HepG2 (cell line): ENCODE measurements at regions not wholly inside any gene's neighbourhood (a gene's known extent, or its start where the extent isn't known, plus 50 kb on each side); places are given as distances from the start of the nearest gene placed in this dataset.

Experiments used
- EED ChIP-seq: sonication (generic); formaldehyde crosslinking; IDR thresholded peaks from 2 replicates; pipeline ENCODE4 v1.5.0; 2020; ENCODE audit warnings: mild to moderate bottlenecking, missing genetic modification reagents
- MAFK ChIP-seq, 2 experiments: IDR thresholded peaks in 1 of 2; conservative IDR thresholded peaks in 1 of 2; 2 replicates each; pipeline ENCODE4 v1.6.1; 2011; ENCODE audit warnings: improper control_type of control experiment in 2 of 2, low read length in 2 of 2
- MED13 ChIP-seq: sonication (generic); formaldehyde crosslinking; IDR thresholded peaks from 2 replicates; pipeline ENCODE4 v1.5.0; 2020; ENCODE audit warnings: missing genetic modification reagents
- RFX5 ChIP-seq: IDR thresholded peaks from 2 replicates; pipeline ENCODE4 v1.6.1; 2011; ENCODE audit warnings: low read depth, low read length, improper control_type of control experiment
- SP4 ChIP-seq: sonication (generic); formaldehyde crosslinking; IDR thresholded peaks from 2 replicates; pipeline ENCODE4 v1.8.1; 2023; ENCODE audit warnings: mild to moderate bottlenecking, missing genetic modification reagents
- ZFP36L2 ChIP-seq: sonication (generic); formaldehyde crosslinking; IDR thresholded peaks from 2 replicates; pipeline ENCODE4 v1.4.0; 2020; ENCODE audit warnings: missing genetic modification reagents
- ZNF160 ChIP-seq: sonication (generic); formaldehyde crosslinking; IDR thresholded peaks from 2 replicates; pipeline ENCODE4 v1.8.0; 2022; ENCODE audit warnings: mild to moderate bottlenecking, inconsistent platforms, missing genetic modification reagents
- ZNF224 ChIP-seq: sonication (generic); formaldehyde crosslinking; IDR thresholded peaks from 2 replicates; pipeline ENCODE4 v1.5.0; 2020; ENCODE audit warnings: mild to moderate bottlenecking, missing genetic modification reagents
- ZNF557 ChIP-seq: sonication (generic); formaldehyde crosslinking; IDR thresholded peaks from 2 replicates; pipeline ENCODE4 v1.4.0; 2020; ENCODE audit warnings: missing genetic modification reagents
- ZNF577 ChIP-seq: sonication (generic); formaldehyde crosslinking; IDR thresholded peaks from 2 replicates; pipeline ENCODE4 v1.4.0; 2020; ENCODE audit warnings: mild to moderate bottlenecking, low read depth, missing genetic modification reagents, borderline replicate concordance
- TF ChIP-seq, protein P1 (sequence below): IDR thresholded peaks from 2 replicates; pipeline ENCODE4 v1.6.1; 2012; ENCODE audit warnings: low read length, improper control_type of control experiment
- TF ChIP-seq, protein P2 (sequence below): sonication (generic); formaldehyde crosslinking; IDR thresholded peaks from 2 replicates; pipeline ENCODE4; 2020; ENCODE audit warnings: missing genetic modification reagents, mild to moderate bottlenecking, borderline replicate concordance
- TF ChIP-seq, protein P3 (sequence below): IDR thresholded peaks from 2 replicates; pipeline ENCODE4 v1.6.1; 2016; ENCODE audit warnings: control low read depth
- TF ChIP-seq, protein P4 (sequence below): sonication (generic); formaldehyde crosslinking; conservative IDR thresholded peaks from 2 replicates; pipeline ENCODE4 v1.4.0; 2020; ENCODE audit warnings: missing genetic modification reagents
- TF ChIP-seq, protein P5 (sequence below): sonication (generic); formaldehyde crosslinking; IDR thresholded peaks from 2 replicates; pipeline ENCODE4 v1.4.0; 2020; ENCODE audit warnings: low read depth, mild to moderate bottlenecking, missing genetic modification reagents
- TF ChIP-seq, protein P6 (sequence below): sonication (generic); formaldehyde crosslinking; IDR thresholded peaks from 2 replicates; pipeline ENCODE4 v1.4.0; 2020; ENCODE audit warnings: mild to moderate bottlenecking, missing genetic modification reagents

DNA sequence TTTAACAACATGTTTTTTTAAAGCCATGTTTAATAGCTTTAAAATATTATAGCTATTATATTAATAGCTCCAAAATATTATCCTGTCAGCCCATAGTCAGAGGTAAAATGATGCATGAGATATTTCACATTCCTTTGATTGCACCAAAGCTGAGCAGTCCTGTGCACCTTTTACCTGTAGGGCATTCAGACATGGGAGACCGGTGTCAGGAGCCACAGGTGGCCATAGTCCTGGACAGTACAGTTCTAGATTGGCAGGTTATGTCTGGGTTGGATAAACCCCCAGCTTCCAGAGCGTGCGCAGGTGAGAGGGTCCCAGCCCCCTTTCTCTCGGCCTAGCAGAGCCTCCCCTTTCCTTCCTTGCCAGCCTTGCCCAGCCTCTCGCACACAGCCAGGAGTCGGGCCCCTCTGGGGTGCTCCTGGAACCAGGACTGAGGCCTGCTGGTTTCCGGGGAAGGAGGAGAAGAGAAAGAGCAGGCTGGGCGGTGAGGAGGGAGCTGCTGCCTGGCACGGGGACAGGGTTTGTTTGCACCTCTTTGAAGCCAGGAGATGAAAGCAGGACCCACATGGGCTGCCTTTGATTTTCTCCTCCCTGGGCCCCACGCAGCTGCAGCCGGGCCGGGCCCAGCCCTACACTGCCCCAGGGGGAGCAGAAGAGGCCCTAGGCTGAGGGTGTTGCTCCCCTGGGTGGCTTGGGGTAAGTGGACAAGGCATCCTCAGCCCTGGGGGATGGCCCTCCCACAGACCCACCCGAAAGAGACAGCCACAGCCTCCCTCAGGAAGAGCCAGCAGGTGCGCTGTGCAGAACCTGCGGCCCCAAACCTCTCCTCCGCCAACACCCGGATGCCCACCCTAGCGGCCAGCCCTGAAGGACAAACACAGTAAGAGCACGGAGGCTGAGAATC is 75.2 kb upstream of the TARDBP start (continued):
- TF ChIP-seq, protein P1, sequence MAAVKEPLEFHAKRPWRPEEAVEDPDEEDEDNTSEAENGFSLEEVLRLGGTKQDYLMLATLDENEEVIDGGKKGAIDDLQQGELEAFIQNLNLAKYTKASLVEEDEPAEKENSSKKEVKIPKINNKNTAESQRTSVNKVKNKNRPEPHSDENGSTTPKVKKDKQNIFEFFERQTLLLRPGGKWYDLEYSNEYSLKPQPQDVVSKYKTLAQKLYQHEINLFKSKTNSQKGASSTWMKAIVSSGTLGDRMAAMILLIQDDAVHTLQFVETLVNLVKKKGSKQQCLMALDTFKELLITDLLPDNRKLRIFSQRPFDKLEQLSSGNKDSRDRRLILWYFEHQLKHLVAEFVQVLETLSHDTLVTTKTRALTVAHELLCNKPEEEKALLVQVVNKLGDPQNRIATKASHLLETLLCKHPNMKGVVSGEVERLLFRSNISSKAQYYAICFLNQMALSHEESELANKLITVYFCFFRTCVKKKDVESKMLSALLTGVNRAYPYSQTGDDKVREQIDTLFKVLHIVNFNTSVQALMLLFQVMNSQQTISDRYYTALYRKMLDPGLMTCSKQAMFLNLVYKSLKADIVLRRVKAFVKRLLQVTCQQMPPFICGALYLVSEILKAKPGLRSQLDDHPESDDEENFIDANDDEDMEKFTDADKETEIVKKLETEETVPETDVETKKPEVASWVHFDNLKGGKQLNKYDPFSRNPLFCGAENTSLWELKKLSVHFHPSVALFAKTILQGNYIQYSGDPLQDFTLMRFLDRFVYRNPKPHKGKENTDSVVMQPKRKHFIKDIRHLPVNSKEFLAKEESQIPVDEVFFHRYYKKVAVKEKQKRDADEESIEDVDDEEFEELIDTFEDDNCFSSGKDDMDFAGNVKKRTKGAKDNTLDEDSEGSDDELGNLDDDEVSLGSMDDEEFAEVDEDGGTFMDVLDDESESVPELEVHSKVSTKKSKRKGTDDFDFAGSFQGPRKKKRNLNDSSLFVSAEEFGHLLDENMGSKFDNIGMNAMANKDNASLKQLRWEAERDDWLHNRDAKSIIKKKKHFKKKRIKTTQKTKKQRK, result no peak
- TF ChIP-seq ZNF557 (CRISPR knock-in tag) (no peak; the same call in 1 of the 2 replicates), RFX5 (no peak), ZNF224 (CRISPR knock-in tag) (no peak), EED (no peak), ZFP36L2 (CRISPR knock-in tag) (no peak), ZNF160 (no peak), ZNF577 (CRISPR knock-in tag) (no peak), SP4 (CRISPR knock-in tag) (0 out of 2 replicates have a peak, but pooled peaks have one; percentile 36), MAFK (conservative IDR thresholded peaks at IDR 0.05 in 1 of 2, IDR thresholded peaks at IDR 0.05 in 1 of 2; ENCODE audit: low read length in 2 of 2) (no peak), MED13 (CRISPR knock-in tag) (no peak)
- TF ChIP-seq, protein P2, sequence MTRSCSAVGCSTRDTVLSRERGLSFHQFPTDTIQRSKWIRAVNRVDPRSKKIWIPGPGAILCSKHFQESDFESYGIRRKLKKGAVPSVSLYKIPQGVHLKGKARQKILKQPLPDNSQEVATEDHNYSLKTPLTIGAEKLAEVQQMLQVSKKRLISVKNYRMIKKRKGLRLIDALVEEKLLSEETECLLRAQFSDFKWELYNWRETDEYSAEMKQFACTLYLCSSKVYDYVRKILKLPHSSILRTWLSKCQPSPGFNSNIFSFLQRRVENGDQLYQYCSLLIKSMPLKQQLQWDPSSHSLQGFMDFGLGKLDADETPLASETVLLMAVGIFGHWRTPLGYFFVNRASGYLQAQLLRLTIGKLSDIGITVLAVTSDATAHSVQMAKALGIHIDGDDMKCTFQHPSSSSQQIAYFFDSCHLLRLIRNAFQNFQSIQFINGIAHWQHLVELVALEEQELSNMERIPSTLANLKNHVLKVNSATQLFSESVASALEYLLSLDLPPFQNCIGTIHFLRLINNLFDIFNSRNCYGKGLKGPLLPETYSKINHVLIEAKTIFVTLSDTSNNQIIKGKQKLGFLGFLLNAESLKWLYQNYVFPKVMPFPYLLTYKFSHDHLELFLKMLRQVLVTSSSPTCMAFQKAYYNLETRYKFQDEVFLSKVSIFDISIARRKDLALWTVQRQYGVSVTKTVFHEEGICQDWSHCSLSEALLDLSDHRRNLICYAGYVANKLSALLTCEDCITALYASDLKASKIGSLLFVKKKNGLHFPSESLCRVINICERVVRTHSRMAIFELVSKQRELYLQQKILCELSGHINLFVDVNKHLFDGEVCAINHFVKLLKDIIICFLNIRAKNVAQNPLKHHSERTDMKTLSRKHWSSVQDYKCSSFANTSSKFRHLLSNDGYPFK (CRISPR knock-in tag), result no peak
- TF ChIP-seq, protein P3, sequence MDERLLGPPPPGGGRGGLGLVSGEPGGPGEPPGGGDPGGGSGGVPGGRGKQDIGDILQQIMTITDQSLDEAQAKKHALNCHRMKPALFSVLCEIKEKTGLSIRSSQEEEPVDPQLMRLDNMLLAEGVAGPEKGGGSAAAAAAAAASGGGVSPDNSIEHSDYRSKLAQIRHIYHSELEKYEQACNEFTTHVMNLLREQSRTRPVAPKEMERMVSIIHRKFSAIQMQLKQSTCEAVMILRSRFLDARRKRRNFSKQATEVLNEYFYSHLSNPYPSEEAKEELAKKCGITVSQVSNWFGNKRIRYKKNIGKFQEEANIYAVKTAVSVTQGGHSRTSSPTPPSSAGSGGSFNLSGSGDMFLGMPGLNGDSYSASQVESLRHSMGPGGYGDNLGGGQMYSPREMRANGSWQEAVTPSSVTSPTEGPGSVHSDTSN, result no peak
- TF ChIP-seq, protein P4, sequence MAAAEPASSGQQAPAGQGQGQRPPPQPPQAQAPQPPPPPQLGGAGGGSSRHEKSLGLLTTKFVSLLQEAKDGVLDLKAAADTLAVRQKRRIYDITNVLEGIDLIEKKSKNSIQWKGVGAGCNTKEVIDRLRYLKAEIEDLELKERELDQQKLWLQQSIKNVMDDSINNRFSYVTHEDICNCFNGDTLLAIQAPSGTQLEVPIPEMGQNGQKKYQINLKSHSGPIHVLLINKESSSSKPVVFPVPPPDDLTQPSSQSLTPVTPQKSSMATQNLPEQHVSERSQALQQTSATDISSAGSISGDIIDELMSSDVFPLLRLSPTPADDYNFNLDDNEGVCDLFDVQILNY (CRISPR knock-in tag), result no peak
- TF ChIP-seq, protein P5, sequence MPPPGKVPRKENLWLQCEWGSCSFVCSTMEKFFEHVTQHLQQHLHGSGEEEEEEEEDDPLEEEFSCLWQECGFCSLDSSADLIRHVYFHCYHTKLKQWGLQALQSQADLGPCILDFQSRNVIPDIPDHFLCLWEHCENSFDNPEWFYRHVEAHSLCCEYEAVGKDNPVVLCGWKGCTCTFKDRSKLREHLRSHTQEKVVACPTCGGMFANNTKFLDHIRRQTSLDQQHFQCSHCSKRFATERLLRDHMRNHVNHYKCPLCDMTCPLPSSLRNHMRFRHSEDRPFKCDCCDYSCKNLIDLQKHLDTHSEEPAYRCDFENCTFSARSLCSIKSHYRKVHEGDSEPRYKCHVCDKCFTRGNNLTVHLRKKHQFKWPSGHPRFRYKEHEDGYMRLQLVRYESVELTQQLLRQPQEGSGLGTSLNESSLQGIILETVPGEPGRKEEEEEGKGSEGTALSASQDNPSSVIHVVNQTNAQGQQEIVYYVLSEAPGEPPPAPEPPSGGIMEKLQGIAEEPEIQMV, result no peak
- TF ChIP-seq, protein P6, sequence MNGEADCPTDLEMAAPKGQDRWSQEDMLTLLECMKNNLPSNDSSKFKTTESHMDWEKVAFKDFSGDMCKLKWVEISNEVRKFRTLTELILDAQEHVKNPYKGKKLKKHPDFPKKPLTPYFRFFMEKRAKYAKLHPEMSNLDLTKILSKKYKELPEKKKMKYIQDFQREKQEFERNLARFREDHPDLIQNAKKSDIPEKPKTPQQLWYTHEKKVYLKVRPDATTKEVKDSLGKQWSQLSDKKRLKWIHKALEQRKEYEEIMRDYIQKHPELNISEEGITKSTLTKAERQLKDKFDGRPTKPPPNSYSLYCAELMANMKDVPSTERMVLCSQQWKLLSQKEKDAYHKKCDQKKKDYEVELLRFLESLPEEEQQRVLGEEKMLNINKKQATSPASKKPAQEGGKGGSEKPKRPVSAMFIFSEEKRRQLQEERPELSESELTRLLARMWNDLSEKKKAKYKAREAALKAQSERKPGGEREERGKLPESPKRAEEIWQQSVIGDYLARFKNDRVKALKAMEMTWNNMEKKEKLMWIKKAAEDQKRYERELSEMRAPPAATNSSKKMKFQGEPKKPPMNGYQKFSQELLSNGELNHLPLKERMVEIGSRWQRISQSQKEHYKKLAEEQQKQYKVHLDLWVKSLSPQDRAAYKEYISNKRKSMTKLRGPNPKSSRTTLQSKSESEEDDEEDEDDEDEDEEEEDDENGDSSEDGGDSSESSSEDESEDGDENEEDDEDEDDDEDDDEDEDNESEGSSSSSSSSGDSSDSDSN (CRISPR knock-in tag), result peak; percentile 93
